ENCODE measurements at regions not wholly inside any gene's neighbourhood (a gene's known extent, or its start where the extent isn't known, plus 50 kb on each side); places are given as distances from the start of the nearest gene placed in this dataset.

- TF ChIP-seq CTCF (IDR thresholded peaks at IDR 0.05) (no peak), POLR2A (IDR thresholded peaks at IDR 0.05) (no peak)
These were observed 447.3 kb upstream of the GHITM start for GRCh38 chr10:83691791-83692596.

All from vagina (tissue), 2 donors.